H9 (cell line): ENCODE measurements at regions not wholly inside any gene's neighbourhood (a gene's known extent, or its start where the extent isn't known, plus 50 kb on each side); places are given as distances from the start of the nearest gene placed in this dataset.

Source experiments
- DNase-seq: peaks from one replicate; pipeline ENCODE4 v3.0.0-alpha.2; 2017
- H2AFZ ChIP-seq: one replicate; pipeline ENCODE4 v1.6.1; 2013; ENCODE audit warnings: mild to moderate bottlenecking, low read length, control low read depth, moderate library complexity
- H2AK5ac ChIP-seq: 2 replicates; pipeline ENCODE4 v1.6.1; 2013; ENCODE audit warnings: low read length, control low read depth, mixed read lengths; ENCODE audit not compliant: insufficient read length
- H2BK120ac ChIP-seq: one replicate; pipeline ENCODE4 v1.6.1; 2013; ENCODE audit warnings: low read depth, mild to moderate bottlenecking, low read length, control low read depth, inconsistent platforms; ENCODE audit not compliant: poor library complexity, severe bottlenecking
- H2BK12ac ChIP-seq: 2 replicates; pipeline ENCODE4 v1.6.1; 2013; ENCODE audit warnings: low read length, control low read depth, mixed read lengths, low read depth; ENCODE audit not compliant: insufficient read length
- H2BK15ac ChIP-seq: 2 replicates; pipeline ENCODE4 v1.6.1; 2013; ENCODE audit warnings: low read depth, low read length, control low read depth
- H2BK20ac ChIP-seq: one replicate; pipeline ENCODE4 v1.6.1; 2013; ENCODE audit warnings: low read depth, mild to moderate bottlenecking, low read length, control low read depth, inconsistent platforms; ENCODE audit not compliant: poor library complexity, severe bottlenecking
- H2BK5ac ChIP-seq: 2 replicates; pipeline ENCODE4 v1.6.1; 2013; ENCODE audit warnings: low read length, control low read depth, mixed read lengths; ENCODE audit not compliant: insufficient read length
- H3K14ac ChIP-seq: 2 replicates; pipeline ENCODE4 v1.6.1; 2013; ENCODE audit warnings: low read length, control low read depth; ENCODE audit not compliant: insufficient read depth
- H3K18ac ChIP-seq: 2 replicates; pipeline ENCODE4 v1.6.1; 2013; ENCODE audit warnings: low read depth, mild to moderate bottlenecking, mixed read lengths, low read length, control low read depth; ENCODE audit not compliant: insufficient read length
- H3K23ac ChIP-seq: 2 replicates; pipeline ENCODE4 v1.6.1; 2013; ENCODE audit warnings: low read length, control low read depth, mixed read lengths, low read depth; ENCODE audit not compliant: insufficient read length
- H3K23me2 ChIP-seq: 2 replicates; pipeline ENCODE4 v1.6.1; 2013; ENCODE audit warnings: low read depth, mild to moderate bottlenecking, mixed read lengths, low read length, control low read depth; ENCODE audit not compliant: insufficient read length, poor library complexity, severe bottlenecking
- H3K27ac ChIP-seq: 2 replicates; pipeline ENCODE4 v1.5.1; 2013; ENCODE audit warnings: low read length, control low read depth, mixed read lengths, low read depth; ENCODE audit not compliant: insufficient read length
- H3K27me3 ChIP-seq: 2 replicates; pipeline ENCODE4 v1.6.1; 2013; ENCODE audit warnings: low read length, control low read depth, inconsistent platforms; ENCODE audit not compliant: insufficient read depth
- H3K4ac ChIP-seq: 2 replicates; pipeline ENCODE4 v1.6.1; 2013; ENCODE audit warnings: low read depth, mild to moderate bottlenecking, control low read depth, inconsistent platforms, low read length, moderate library complexity
- H3K4me1 ChIP-seq: 2 replicates; pipeline ENCODE4 v1.6.1; 2013; ENCODE audit warnings: low read length, control low read depth, inconsistent platforms; ENCODE audit not compliant: insufficient read depth
- H3K4me2 ChIP-seq: 2 replicates; pipeline ENCODE4 v1.6.1; 2013; ENCODE audit warnings: low read length, control low read depth, mixed read lengths; ENCODE audit not compliant: insufficient read length, insufficient read depth
- H3K56ac ChIP-seq: 2 replicates; pipeline ENCODE4 v1.6.1; 2013; ENCODE audit warnings: low read depth, mild to moderate bottlenecking, mixed read lengths, low read length, control low read depth; ENCODE audit not compliant: insufficient read length
- H3K79me1 ChIP-seq: 2 replicates; pipeline ENCODE4 v1.6.1; 2013; ENCODE audit warnings: low read depth, mild to moderate bottlenecking, moderate library complexity, low read length, control low read depth, inconsistent platforms; ENCODE audit not compliant: insufficient read depth, poor library complexity, severe bottlenecking
- H3K79me2 ChIP-seq: 2 replicates; pipeline ENCODE4 v1.6.1; 2013; ENCODE audit warnings: low read length, control low read depth, inconsistent platforms; ENCODE audit not compliant: insufficient read depth
- H3K9ac ChIP-seq: 2 replicates; pipeline ENCODE4 v1.6.1; 2013; ENCODE audit warnings: low read length, control low read depth, mixed read lengths; ENCODE audit not compliant: insufficient read length; ENCODE audit errors: extremely low read depth
- H3K9me3 ChIP-seq: one replicate; pipeline ENCODE4 v1.6.1; 2013; ENCODE audit warnings: low read depth, low read length, inconsistent platforms; ENCODE audit not compliant: control insufficient read depth
- H3T11ph ChIP-seq: one replicate; pipeline ENCODE4 v1.6.1; 2013; ENCODE audit warnings: mild to moderate bottlenecking, low read length, control low read depth, inconsistent platforms
- H4K20me1 ChIP-seq: one replicate; pipeline ENCODE4 v1.6.1; 2013; ENCODE audit not compliant: control insufficient read depth, insufficient read length, insufficient read depth
- H4K5ac ChIP-seq: 2 replicates; pipeline ENCODE4 v1.6.1; 2013; ENCODE audit warnings: low read depth, mild to moderate bottlenecking, mixed read lengths, low read length, control low read depth; ENCODE audit not compliant: insufficient read length
- H4K8ac ChIP-seq: replicated peaks from 2 replicates; pipeline ENCODE4 v1.6.1; 2013; ENCODE audit warnings: low read length, control low read depth, mixed read lengths, low read depth; ENCODE audit not compliant: insufficient read length
- H4K91ac ChIP-seq: 2 replicates; pipeline ENCODE4 v1.6.1; 2013; ENCODE audit warnings: low read depth, mild to moderate bottlenecking, moderate library complexity, mixed read lengths, low read length, control low read depth; ENCODE audit not compliant: insufficient read length
- H3K27ac Mint-ChIP-seq, 3 experiments: 2 replicates in 2 of 3; 3 replicates in 1 of 3; pipeline ENCODE4 v1.8.0; 2020 to 2021; ENCODE audit warnings: mixed read lengths in 3 of 3, mild to moderate bottlenecking in 1 of 3, moderate library complexity in 1 of 3
- H3K27me3 Mint-ChIP-seq: 2 replicates; pipeline ENCODE4 v1.8.0; 2021; ENCODE audit warnings: low read depth, mild to moderate bottlenecking, moderate library complexity, mixed read lengths
- H3K36me3 Mint-ChIP-seq, 3 experiments: 2 replicates in 2 of 3; 3 replicates in 1 of 3; pipeline ENCODE4 v1.8.0; 2020 to 2021; ENCODE audit warnings: low read depth in 3 of 3, mixed read lengths in 3 of 3; ENCODE audit not compliant: insufficient read depth in 1 of 3
- H3K4me1 Mint-ChIP-seq, 2 experiments: 2 replicates each; pipeline ENCODE4 v1.8.0; 2020; ENCODE audit warnings: mixed read lengths in 2 of 2
- H3K4me3 Mint-ChIP-seq, 2 experiments: 2 replicates in 1 of 2; 3 replicates in 1 of 2; pipeline ENCODE4 v1.8.0; 2020 to 2021; ENCODE audit warnings: mild to moderate bottlenecking in 2 of 2, mixed read lengths in 2 of 2, moderate library complexity in 1 of 2
- H3K9me3 Mint-ChIP-seq, 2 experiments: 2 replicates in 1 of 2; 3 replicates in 1 of 2; pipeline ENCODE4 v1.8.0; 2020; ENCODE audit warnings: mild to moderate bottlenecking in 2 of 2, mixed read lengths in 2 of 2, moderate library complexity in 1 of 2
- TF ChIP-seq, protein P1 (sequence below): fragments of 200-600 bp; sonication (generic); conservative IDR thresholded peaks from 3 replicates; pipeline ENCODE4 v1.8.0; 2021; ENCODE audit warnings: antibody characterized with exemption, mild to moderate bottlenecking

DNA sequence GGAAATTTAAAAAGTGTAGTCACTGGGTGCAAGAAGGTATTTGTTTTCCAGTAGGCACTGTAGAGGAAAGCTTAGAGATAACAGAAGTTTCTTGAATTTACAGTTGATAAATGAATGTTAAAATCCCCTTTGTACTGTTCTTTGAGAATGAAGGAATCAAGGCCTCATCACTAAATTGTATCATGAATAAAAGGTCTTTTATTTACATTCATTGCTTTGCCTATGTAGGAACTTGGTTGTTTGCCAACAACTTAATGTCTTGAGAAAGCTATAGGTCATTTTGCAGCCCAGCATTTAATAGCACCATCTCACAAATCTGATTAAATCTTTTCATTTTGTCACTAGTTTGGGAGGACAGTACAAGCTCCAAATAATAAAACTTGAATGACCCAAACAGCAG is 213.9 kb upstream of the ITGA4 start:
- H3K9me3 ChIP-seq, result no peaks in the 10 kb centered on the region
- H3K27me3 Mint-ChIP-seq, result no peaks in the 10 kb centered on the region

More for the DNA sequence above, 213.9 kb upstream of the ITGA4 start:
- Histone ChIP-seq H3K4me2 (no peak overlapping the region), H3K9ac (no peak overlapping the region), H3T11ph (no peak overlapping the region), H2BK5ac (no peak overlapping the region), H4K91ac (no peak overlapping the region), H2AFZ (no peak overlapping the region), H2BK12ac (no peak overlapping the region), H3K27ac (no peak overlapping the region), H3K18ac (no peak overlapping the region), H3K23ac (no peak overlapping the region), H2BK15ac (no peak overlapping the region), H3K56ac (no peak overlapping the region), H4K20me1 (no peaks in the 10 kb centered on the region), H3K27me3 (no peaks in the 10 kb centered on the region), H3K79me1 (no peaks in the 10 kb centered on the region), H3K14ac (no peak overlapping the region), H3K79me2 (no peaks in the 10 kb centered on the region), H3K4me1 (no peaks in the 10 kb centered on the region), H2AK5ac (no peak overlapping the region), H3K23me2 (no peaks in the 10 kb centered on the region), H4K8ac (no peak overlapping the region), H3K4ac (no peak overlapping the region), H4K5ac (no peak overlapping the region), H2BK120ac (no peak overlapping the region), H2BK20ac (no peak overlapping the region)
- TF ChIP-seq, protein P1, sequence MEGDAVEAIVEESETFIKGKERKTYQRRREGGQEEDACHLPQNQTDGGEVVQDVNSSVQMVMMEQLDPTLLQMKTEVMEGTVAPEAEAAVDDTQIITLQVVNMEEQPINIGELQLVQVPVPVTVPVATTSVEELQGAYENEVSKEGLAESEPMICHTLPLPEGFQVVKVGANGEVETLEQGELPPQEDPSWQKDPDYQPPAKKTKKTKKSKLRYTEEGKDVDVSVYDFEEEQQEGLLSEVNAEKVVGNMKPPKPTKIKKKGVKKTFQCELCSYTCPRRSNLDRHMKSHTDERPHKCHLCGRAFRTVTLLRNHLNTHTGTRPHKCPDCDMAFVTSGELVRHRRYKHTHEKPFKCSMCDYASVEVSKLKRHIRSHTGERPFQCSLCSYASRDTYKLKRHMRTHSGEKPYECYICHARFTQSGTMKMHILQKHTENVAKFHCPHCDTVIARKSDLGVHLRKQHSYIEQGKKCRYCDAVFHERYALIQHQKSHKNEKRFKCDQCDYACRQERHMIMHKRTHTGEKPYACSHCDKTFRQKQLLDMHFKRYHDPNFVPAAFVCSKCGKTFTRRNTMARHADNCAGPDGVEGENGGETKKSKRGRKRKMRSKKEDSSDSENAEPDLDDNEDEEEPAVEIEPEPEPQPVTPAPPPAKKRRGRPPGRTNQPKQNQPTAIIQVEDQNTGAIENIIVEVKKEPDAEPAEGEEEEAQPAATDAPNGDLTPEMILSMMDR, result no peak
- DNase-seq, result no peak
- H3K4me3 Mint-ChIP-seq, result no peak overlapping the region
- no peaks in the 10 kb centered on the region for H3K36me3 Mint-ChIP-seq
- no peaks in the 10 kb centered on the region for H3K9me3 Mint-ChIP-seq
- no peak overlapping the region for H3K27ac Mint-ChIP-seq
- no peaks in the 10 kb centered on the region for H3K4me1 Mint-ChIP-seq
